BJ (cell line): ENCODE measurements at regions not wholly inside any gene's neighbourhood (a gene's known extent, or its start where the extent isn't known, plus 50 kb on each side); places are given as distances from the start of the nearest gene placed in this dataset.

Experiments used
- CTCF ChIA-PET: fragments of 350-600 bp; formaldehyde crosslinking; extraction: SDS; loops from one replicate; lab custom pipeline; 2021; ENCODE audit warnings: antibody characterized with exemption, inconsistent platforms; lab: Yijun Ruan, JAX
- POLR2A ChIA-PET: fragments of 300-600 bp; sonication (Branson Sonifier 250); formaldehyde crosslinking; extraction: SDS; loops from one replicate; lab custom pipeline; 2021; ENCODE audit warnings: antibody characterized with exemption; lab: Charles Lee
- DNase-seq: peaks from one replicate; pipeline ENCODE4 v3.0.0-alpha.2; 2011; ENCODE audit warnings: low read depth
- H3K27me3 ChIP-seq: 2 replicates; pipeline ENCODE4 v1.6.0; 2011; ENCODE audit warnings: low read length; ENCODE audit not compliant: control insufficient read depth, insufficient read depth
- H3K36me3 ChIP-seq: 2 replicates; pipeline ENCODE4 v1.5.1; 2011; ENCODE audit warnings: low read length; ENCODE audit not compliant: control insufficient read depth, insufficient read depth
- H3K4me3 ChIP-seq: 2 replicates; pipeline ENCODE4 v1.5.1; 2011; ENCODE audit warnings: low read depth, mild to moderate bottlenecking, control low read depth, low read length
- TF ChIP-seq, protein P1 (sequence below): IDR thresholded peaks from 2 replicates; pipeline ENCODE4 v1.5.1; 2011; ENCODE audit warnings: low read depth, mild to moderate bottlenecking, control low read depth, inconsistent platforms, low read length, moderate library complexity; ENCODE audit not compliant: insufficient read depth

DNA sequence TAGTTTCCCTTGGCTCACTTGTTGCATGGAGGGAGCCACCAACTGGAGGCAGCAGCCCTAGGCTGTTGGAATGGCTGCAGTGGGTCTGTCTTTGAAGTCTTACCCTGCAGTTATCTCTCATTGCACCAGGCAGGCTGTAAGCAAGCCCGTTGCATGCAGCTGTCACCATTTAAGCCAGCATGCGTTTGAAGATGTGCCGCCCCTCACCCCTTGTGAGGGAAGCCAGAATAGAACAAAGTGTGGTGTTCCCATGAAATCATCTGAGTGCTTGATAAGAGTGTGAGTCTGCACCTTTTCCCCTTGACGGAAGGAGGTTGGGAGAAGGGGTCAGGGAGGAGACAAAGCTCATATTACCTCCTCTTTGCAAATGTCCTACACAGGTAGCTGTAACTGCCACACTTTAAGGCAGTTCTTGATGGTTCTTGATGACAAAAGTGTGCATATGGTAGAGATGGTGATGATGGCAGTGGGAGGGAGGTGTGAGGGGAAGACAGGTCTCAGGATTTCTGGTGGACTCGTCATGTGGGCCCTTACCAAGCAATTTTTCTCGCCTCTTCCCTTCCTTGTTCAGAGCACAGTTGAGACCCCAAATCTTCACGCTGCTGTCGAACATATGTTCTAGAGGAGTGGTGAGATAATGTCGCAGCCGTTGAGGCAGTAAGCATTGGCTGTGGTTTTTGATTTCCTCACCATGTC lies 191.4 kb upstream of the LEF1 start:
- Histone ChIP-seq H3K36me3 (no peaks in the 10 kb centered on the region), H3K27me3 (peaks cover 8% of the 10 kb centered on the region; the same call in 1 of the 2 replicates), H3K4me3 (no peak overlapping the region)
- POLR2A ChIA-PET, result interaction anchor here (0.8 kb wide), 1 partner anchor 167 kb away, joined by 3 read pairs; no protein-coding TSS in a partner anchor
- no peak for DNase-seq
- CTCF ChIA-PET, result interaction anchor here (0.7 to 1.0 kb wide), 2 partner anchors 83 to 213 kb away, joined by 3 read pairs; no protein-coding TSS in a partner anchor
- TF ChIP-seq, protein P1, sequence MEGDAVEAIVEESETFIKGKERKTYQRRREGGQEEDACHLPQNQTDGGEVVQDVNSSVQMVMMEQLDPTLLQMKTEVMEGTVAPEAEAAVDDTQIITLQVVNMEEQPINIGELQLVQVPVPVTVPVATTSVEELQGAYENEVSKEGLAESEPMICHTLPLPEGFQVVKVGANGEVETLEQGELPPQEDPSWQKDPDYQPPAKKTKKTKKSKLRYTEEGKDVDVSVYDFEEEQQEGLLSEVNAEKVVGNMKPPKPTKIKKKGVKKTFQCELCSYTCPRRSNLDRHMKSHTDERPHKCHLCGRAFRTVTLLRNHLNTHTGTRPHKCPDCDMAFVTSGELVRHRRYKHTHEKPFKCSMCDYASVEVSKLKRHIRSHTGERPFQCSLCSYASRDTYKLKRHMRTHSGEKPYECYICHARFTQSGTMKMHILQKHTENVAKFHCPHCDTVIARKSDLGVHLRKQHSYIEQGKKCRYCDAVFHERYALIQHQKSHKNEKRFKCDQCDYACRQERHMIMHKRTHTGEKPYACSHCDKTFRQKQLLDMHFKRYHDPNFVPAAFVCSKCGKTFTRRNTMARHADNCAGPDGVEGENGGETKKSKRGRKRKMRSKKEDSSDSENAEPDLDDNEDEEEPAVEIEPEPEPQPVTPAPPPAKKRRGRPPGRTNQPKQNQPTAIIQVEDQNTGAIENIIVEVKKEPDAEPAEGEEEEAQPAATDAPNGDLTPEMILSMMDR, result no peak

DNA sequence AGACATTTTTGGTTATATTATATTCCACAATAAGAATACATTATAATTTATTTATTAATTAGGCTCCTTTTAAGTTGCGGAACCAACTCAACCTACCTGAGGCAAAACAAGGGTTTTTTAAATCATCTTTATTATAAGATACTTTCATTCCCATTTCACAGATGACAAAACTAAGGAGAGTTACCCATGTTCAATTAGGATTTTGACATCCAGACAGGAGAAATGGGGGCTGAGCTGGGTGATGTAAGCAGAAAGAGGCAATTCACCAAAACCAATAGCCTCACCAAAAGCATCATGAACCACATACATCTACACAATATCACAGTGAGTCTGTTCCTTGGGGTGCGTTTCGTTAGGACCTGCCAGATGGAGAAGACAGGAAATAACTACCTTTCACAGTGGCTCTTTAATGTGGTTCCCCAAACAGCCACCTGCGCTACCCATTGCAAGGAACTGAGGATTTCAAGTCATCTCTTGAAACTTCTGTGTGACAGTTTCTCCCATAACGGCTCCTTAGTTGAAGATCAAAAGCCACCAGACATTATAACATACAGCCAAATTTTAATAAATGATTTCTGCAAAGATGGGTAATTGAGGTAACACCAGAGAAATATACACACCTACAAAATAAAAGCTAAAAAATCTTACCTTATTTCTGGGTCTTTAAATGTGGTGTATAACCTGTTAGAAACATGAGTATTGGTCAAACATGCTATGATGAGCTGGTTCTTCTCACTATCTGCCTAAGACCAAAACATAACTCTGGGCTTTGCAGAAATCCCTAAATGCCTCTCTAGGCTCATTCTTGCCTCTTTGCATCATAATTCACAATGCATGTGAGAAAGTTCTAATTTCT lies 190.6 kb upstream of the LEF1 start:
- ChIA-PET CTCF (no interaction called here), POLR2A (interaction anchor here (0.8 kb wide), 1 partner anchor 166 kb away, joined by 3 read pairs; no protein-coding TSS in a partner anchor)
- no peak overlapping the region for H3K4me3 ChIP-seq
- no peak for DNase-seq
- peaks cover 8% of the 10 kb centered on the region; the same call in 1 of the 2 replicates for H3K27me3 ChIP-seq
- no peaks in the 10 kb centered on the region for H3K36me3 ChIP-seq
- TF ChIP-seq, protein P1, result no peak

DNA sequence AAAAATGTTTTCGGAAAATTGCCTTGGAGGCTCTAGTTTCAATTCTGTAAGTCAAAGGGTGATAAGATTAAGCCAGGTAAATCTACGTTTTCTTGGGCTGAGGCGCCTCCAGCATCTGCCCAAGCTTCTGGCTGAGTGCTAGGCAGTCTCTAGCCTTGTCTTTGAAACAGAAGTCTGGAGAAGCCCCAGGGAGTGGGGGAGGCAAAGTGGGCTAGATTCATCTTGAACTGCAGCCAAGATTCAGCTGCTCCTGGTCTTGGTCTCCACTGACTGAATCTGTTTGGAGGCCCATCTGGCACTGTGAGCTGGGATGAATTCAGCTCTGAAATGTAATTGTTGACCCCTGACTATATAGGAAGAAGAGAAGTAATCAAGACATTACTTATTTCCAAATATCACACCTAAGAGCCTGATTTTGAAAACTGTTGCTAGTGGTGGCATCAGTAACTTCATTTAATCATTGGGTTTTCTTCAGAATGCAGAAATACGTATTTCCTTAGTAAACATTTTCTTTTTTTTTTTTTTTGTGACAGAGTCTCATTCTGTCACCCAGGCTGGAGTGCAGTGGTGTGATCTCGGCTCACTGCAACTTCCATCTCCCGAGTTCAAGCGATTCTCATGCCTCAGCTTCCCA lies 187.3 kb upstream of the LEF1 start:
- DNase-seq, result no peak
- Histone ChIP-seq H3K27me3 (peaks cover 6% of the 10 kb centered on the region), H3K36me3 (no peaks in the 10 kb centered on the region), H3K4me3 (no peak overlapping the region)
- POLR2A ChIA-PET, result no interaction called here
- CTCF ChIA-PET, result interaction anchor here (1.0 kb wide), 1 partner anchor 105 kb away, joined by 3 read pairs; no protein-coding TSS in a partner anchor
- TF ChIP-seq, protein P1, result no peak

DNA sequence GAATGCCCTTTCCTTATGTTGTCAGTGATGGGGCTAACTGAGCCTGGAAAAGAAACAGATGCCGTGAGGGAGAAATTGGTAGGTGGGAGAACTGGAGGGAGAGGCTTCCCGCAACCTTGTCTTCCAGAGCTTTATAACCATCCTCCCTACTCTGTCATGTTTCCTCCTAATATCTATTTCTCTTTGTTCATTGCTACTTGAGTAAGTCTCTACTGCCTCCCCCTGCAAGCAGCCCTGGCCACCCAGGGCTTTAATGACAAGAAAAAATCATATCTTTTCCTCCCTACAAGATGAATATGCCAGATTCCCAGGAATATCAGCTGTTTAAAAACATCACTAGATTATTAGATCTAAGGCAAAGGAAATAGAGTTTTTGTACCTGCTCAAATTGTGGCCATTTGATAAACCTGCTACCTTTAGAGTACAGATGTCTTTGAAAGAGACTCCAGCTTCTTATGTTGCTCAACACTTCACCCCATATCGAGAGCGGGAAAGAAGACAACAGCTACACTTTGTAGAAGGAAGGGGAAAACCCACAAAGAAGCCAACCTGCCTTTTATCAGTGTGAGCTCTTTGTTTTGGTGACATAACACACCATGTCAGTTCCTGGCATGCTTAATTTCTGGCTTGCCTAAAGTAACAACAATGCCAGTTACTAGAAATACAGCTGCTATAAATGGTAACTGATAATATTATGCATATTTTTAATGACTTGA lies 186.6 kb upstream of the LEF1 start:
- TF ChIP-seq, protein P1, result no peak
- peaks cover 6% of the 10 kb centered on the region for H3K27me3 ChIP-seq
- DNase-seq, result no peak
- no peaks in the 10 kb centered on the region for H3K36me3 ChIP-seq
- ChIA-PET CTCF (interaction anchor here (1.0 kb wide), 1 partner anchor 105 kb away, joined by 3 read pairs; no protein-coding TSS in a partner anchor), POLR2A (no interaction called here)
- no peak overlapping the region for H3K4me3 ChIP-seq
